ENCODE measurements at regions not wholly inside any gene's neighbourhood (a gene's known extent, or its start where the extent isn't known, plus 50 kb on each side); places are given as distances from the start of the nearest gene placed in this dataset.

GRCh38 chr7:41536122-41536872, 166.6 kb downstream of the INHBA start:
- DNase-seq (ENCODE audit: low read depth): no peak

DNA sequence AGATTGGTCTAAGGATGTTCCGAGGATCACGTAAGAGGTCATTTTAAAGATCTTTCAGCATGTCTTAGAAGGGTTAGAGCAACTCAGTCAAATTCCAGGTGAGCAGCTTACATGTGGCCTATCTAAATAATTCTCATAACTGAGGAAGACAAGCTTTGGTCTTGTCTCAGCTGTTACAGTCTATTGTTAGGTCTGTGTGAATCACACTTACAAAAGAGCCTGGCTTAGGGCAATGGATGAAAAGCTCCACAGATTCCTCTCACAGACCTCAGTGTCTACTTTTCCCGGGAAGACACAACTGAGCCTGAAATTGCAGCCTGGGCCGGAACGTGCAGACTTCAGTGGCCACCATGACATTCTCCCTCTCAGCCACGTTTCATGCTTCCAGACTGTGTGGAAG, 173.1 kb downstream of the INHBA start:
- no peak for DNase-seq (ENCODE audit: low read depth)

- no peak for DNase-seq (ENCODE audit: low read depth)
Measured at GRCh38 chr7:41524876-41525275, 178.0 kb downstream of the INHBA start.

DNA sequence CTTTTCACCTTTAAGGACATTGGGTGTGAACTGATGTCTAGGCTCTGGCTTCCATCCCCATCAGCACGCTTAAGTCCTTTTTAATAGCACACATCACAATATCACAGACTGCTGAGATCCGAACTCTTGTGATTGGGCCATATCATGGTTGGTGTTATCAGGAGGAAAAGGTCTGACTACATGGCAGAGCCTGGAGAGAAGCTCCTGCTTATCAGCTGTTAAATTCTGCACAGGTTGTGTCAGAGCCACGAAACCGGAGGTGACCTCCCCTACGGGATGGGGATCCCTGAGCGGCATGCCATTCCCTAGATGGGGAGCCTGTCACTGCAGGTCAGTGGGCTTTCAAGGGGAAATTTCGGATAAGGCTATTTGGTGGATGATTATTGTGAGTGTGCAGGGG, 182.4 kb downstream of the INHBA start:
- DNase-seq (ENCODE audit: low read depth): no peak

DNA sequence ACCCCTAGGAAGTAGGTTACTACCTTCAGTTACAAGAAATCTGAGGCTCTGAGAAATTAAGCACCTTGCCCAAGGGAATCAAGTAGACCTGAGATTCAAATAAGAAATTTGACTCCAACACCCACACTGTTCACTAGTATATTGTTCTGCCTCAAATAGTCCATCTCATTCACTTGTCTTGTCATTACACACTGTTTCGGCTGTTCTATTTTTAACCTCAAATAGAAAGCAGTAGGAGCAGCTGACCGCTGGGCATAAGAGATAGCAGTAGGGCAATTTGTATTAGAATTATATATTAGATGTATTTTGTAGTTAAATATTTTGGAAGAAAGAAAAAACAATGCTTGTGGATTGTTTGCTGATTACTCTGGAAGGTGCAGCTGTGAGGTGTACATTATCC, 185.1 kb downstream of the INHBA start:
- no peak for DNase-seq (ENCODE audit: low read depth)

GRCh38 chr7:41508755-41509154, 194.1 kb downstream of the INHBA start:
- DNase-seq (ENCODE audit: low read depth): peak; percentile 55

DNA sequence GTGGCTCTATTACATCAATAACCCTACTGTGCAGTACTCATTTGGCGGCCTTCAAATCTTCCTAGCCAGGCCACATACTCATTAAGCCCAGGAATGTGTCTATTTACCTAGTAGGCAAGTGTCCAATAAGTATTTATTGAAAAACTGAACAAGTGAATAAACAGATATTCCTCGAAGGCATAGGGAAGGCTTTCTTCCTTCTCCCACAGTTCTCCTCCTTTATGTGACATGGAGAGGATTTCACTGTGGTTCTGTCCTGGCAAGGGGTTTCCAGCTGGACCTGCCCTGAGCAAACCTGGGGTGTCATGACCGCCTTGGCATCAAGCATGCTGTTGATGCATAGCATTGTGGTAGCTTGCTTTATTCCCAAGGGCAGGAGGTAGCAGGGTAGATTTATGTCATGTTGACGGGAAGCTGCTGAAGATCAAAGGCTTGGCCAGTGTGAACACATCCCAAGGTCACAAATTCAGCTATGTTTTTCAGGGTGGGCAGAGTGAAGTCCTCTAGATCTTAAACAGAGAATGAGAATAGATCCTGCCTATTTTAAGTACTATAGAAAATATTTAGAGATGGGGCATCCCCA, 195.1 kb downstream of the INHBA start:
- DNase-seq (ENCODE audit: low read depth): no peak

GRCh38 chr7:41504214-41504980, 198.5 kb downstream of the INHBA start:
- DNase-seq (ENCODE audit: low read depth): peak; percentile 48

DNA sequence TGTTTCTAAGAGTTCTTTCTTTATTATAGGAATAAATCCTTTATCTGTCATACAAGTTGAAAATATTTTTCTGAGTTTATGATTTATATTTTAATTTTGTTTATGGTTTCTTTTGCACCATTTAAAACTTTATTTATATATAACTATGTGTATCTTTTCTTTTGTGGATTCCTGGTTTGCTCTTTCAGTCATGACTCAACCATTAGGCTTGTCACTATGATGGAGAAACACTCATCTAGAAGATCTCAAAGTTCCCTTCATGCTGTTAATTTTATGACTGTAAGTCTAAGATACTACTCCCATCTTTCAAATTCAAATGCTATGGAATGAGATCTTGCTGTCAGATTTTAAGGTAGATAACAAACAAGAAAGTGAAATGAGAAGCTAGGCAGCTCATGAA, 199.5 kb downstream of the INHBA start:
- DNase-seq (ENCODE audit: low read depth): peak; percentile 77

DNA sequence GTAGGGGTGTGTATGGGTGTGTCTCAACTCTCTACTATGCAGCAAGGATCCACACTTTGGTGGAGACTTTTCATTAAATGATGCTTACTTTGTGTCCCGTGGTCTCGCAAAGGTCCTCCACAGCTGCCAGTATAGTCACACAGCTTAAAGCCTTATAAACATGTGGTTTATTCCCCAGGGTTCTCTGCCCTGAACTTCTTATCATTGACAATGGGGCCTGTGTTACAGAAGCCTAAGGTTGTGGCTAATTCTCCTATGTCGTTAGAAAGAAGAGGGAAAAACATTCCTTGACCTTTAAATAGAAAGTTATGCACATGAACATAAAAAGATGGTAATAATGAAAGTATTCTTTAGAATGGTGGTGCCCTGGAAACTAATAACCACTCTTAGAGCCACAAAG, 201.4 kb downstream of the INHBA start:
- DNase-seq (ENCODE audit: low read depth): peak; percentile 14

- DNase-seq (ENCODE audit: low read depth): peak; percentile 36
Measured at GRCh38 chr7:41501006-41501405, 201.9 kb downstream of the INHBA start.

- DNase-seq (ENCODE audit: low read depth): no peak
Measured at GRCh38 chr7:41492603-41493002, 210.3 kb downstream of the INHBA start.

DNA sequence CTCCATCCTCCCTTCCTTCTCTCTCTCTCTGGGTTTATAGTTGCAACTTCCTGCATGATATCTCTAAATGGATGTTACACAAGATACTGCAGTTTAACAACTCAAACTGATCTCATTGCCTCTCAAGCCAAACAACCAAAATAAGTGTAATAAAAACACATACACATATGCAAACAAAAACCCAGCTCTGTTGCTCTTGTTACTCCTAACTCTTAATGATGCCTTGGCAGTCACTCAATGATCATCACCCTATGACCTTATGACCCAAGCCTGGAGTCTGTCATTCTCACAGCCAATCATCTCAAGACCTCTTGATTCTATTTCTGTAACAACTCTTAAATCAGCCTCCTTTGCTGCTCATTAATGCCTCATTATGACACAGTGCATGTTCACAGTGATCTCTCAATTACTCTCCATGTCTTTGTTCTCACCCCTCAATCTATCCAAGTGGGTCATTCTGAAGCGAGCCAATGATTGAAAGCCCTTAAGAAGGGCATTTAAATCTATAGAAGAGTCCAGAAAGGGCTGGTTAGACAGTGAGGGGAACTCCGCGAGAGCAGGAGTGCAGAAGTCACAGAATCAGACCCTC, 210.9 kb downstream of the INHBA start:
- DNase-seq (ENCODE audit: low read depth): peak; percentile 70

DNA sequence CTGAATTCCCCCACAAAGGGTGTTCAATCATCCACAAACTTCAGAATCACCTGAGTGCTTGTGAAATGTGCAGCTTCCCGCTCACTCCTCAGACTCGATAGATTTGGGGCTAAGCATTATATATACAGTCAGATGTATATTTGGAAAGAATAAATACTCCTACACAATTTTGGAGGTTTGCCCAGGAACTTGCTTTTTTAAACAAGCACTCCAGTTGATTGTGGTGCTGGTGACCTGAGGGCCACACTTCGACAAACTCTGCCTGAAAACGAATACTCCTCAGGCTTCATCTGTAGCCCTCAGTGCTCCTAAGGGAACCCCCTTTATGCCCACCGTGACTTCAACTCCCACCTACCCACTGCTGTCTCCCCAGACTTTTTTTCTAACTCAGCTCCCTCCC, 211.6 kb downstream of the INHBA start:
- no peak for DNase-seq (ENCODE audit: low read depth)

DNA sequence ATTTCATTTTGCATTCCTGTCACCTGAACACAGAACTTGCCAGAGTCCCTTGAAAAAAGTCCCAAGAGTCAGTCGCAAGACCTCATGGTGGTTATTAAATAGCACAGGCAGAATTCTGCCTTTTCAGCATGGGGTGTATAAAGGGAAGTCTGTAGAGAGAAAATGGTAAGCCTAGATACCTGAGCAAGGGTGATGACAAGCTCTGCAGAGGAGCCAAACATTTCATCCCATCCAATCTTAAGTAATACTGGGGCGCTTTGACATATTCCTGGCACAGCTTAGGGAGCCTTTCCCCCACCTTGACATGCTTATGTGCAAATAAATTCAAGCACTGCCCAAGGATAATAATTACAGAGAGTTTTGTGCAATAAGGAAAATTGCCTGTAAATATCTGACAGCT, 213.0 kb downstream of the INHBA start:
- no peak for DNase-seq (ENCODE audit: low read depth)

DNA sequence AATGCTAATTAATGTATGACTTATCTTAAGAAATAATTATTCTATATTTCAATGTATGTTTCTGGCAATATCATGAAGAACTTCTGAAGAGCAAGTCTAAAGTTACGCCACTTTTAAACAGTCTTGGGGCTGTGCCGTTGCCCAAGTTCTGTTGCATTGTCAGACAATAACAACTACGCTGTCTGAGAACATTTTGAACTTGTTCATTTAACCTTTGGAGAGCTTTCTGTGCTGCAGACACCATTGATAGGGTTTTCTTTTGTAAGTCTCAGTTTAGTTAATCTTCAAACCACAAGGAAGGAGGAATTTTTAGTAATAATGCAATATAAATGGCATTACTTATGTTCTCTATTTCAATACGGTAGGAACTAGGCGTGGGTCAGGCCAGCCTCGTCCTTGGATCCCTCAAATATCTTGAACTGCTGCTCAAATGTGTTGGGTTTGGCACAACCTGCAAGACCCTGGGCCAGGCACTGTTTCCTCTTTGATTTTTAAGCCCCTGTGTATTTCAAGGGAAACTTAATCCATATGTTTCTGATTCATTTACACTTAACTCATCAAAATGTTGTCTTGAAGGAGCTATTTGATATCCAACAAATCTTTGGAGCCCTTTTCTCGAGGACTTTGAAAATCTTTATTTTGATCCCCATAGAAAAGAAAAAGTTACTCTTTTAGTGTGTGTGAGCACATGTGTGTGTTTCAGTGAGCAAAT, 215.5 kb downstream of the INHBA start:
- DNase-seq (ENCODE audit: low read depth): no peak

GRCh38 chr7:41481353-41481752, 221.5 kb downstream of the INHBA start:
- DNase-seq (ENCODE audit: low read depth): peak; percentile 46

- no peak for DNase-seq (ENCODE audit: low read depth)
Measured at GRCh38 chr7:41478187-41478586, 224.7 kb downstream of the INHBA start.

DNA sequence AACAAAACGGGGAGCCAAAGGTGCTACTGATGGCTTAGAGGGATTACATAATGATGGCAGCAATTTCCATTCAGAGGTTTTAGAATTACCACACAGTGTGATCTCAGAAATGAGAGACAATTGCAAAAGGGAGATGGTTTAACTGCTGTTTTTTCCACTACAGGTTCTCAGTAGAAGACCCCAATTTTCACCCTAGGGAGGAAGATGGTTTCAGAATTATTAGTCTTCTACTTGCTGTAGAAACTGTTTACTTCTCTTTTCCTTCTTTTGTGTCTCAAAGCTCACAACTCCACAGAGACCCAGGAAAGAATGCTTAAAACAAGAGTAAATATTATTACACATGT, 226.5 kb downstream of the INHBA start:
- DNase-seq (ENCODE audit: low read depth): no peak

DNA sequence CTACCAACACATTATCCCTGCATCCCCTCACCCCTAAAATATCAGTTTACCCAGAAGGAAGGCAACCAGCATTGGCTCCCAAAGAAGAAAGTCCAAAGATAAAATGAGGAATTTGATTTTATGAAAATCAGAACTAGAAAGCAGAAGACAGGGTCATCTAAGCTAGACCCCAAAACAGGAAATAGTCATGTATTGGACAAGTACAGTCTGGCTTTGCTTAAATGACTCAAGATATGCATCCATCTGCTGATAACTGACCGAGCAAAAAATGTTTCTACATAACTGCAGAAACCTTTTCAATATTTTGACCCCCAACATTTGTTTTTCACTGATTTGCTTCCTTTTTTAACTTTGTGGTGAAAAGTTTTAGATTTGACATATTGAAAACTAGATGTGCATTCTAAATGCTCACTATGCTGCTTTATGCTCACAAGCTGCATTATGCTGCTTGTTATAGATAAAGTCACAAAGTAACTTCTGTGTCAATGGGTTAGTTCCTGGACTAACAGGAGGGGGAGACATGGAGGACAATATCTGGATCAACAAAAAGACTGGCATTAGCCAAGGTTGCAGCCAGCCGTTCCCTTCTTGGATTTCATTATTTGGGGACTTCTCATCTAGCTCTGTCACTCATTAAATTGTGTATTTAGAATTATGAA, 227.0 kb downstream of the INHBA start:
- DNase-seq (ENCODE audit: low read depth): no peak

DNA sequence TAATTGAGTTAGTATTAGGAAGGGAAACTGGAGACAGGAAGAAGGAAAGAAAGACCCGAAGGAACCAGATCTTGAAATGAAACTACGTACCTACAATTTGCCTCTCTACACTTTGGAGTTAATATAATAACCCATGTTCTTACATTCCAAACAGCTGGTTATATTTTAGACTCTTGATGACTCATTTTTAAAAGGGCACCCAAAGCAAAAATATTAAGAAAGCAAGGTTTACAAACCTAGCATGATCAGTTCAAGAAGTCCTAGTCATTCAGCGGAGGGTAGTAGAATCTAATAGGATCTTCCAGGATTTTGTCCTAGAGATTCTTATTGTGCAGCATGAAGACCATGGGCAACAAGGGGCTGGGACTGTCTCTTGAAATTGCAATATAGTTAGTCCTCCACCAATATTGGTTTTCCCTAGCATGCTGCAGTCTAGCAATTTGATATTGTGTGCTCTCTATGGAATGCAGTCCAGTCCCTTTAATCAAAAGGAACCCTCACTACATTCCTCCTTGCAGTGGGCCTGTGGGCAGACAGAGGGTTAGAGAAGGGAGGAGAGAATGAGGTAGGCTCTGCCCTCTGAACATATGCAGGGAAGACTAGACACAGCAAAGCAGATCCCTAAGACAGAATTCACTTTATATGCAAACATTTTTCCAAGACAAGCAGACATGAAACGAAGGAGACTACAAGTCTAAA, 230.3 kb downstream of the INHBA start:
- DNase-seq (ENCODE audit: low read depth): peak; percentile 60
